ENCODE measurements at regions not wholly inside any gene's neighbourhood (a gene's known extent, or its start where the extent isn't known, plus 50 kb on each side); places are given as distances from the start of the nearest gene placed in this dataset.

DNA sequence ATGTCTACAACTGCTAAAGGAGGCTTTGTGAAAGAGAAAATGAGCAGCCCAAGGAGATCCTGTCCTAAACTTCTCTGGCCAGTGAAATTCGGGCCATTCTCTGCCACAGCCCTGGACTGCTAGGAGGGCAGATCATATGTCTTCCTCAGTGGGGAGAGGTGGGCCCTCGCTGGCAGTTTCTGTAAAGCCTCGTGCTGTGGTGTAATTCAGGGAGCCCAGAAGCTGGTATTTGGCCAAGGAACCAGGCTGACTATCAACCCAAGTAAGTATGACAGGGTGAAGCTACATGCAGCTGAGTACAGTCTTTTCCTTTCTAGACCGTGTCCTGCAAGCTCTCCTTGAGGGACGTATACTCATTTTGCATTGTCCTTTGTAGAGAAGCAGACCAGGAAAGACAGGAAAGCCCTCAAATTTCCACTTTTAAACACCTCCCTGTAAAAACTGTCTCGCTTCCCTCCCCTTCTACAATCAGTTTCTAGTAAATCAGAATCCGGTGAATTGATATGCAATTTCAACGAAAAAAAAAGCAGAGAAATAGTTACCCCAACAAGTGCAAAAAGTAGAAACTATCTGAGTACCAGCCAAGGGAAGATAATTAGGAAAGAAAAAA lies 106.8 kb downstream of the DAD1 start:
- Histone ChIP-seq H3K27me3 (ENCODE audit: control insufficient read depth, insufficient read depth, low read length) (peaks cover 61% of the 10 kb centered on the region), H3K4me3 (ENCODE audit: low read depth, low read length) (no peak overlapping the region), H3K27ac (ENCODE audit: low read depth, low read length) (no peak overlapping the region), H3K9me3 (ENCODE audit: control insufficient read depth, insufficient read depth, low read length) (no peaks in the 10 kb centered on the region)
- no peak for TF ChIP-seq CTCF (IDR thresholded peaks at IDR 0.05; ENCODE audit: low read depth, low read length)
- DNase-seq (ENCODE audit: low read depth, low spot score) = no peak
- POLR2A ChIA-PET = no interaction called here
- CTCF ChIA-PET = interaction anchor here (1.8 kb wide), 1 partner anchor 9 kb away, joined by 7 read pairs; no protein-coding TSS in a partner anchor

GRCh38 chr14:22481546-22481945 lies 107.5 kb downstream of the DAD1 start:
- no peak for DNase-seq (ENCODE audit: low read depth, low spot score)
- no peak for TF ChIP-seq CTCF (IDR thresholded peaks at IDR 0.05; ENCODE audit: low read depth, low read length)
- Histone ChIP-seq H3K4me3 (ENCODE audit: low read depth, low read length) (no peak overlapping the region), H3K9me3 (ENCODE audit: control insufficient read depth, insufficient read depth, low read length) (no peaks in the 10 kb centered on the region), H3K27me3 (ENCODE audit: control insufficient read depth, insufficient read depth, low read length) (peaks cover 56% of the 10 kb centered on the region), H3K27ac (ENCODE audit: low read depth, low read length) (no peak overlapping the region)
- ChIA-PET CTCF (interaction anchor here (1.8 kb wide), 1 partner anchor 9 kb away, joined by 7 read pairs; no protein-coding TSS in a partner anchor), POLR2A (no interaction called here)

GRCh38 chr14:22479776-22480464 lies 109.1 kb downstream of the DAD1 start:
- CTCF ChIA-PET = interaction anchor here (0.8 to 1.5 kb wide), 3 partner anchors 14 to 77 kb away, joined by 3 to 6 read pairs (median 3); no protein-coding TSS in a partner anchor
- no peak overlapping the region for H3K4me3 ChIP-seq (ENCODE audit: low read depth, low read length)
- POLR2A ChIA-PET = no interaction called here
- TF ChIP-seq CTCF (IDR thresholded peaks at IDR 0.05; ENCODE audit: low read depth, low read length) = no peak
- H3K9me3 ChIP-seq (ENCODE audit: control insufficient read depth, insufficient read depth, low read length) = no peaks in the 10 kb centered on the region
- H3K27ac ChIP-seq (ENCODE audit: low read depth, low read length) = no peak overlapping the region
- no peak for DNase-seq (ENCODE audit: low read depth, low spot score)
- peaks cover 54% of the 10 kb centered on the region for H3K27me3 ChIP-seq (ENCODE audit: control insufficient read depth, insufficient read depth, low read length)

GRCh38 chr14:22479132-22479531 lies 109.9 kb downstream of the DAD1 start:
- POLR2A ChIA-PET = no interaction called here
- Histone ChIP-seq H3K27ac (ENCODE audit: low read depth, low read length) (no peak overlapping the region), H3K4me3 (ENCODE audit: low read depth, low read length) (no peak overlapping the region), H3K27me3 (ENCODE audit: control insufficient read depth, insufficient read depth, low read length) (peaks cover 50% of the 10 kb centered on the region), H3K9me3 (ENCODE audit: control insufficient read depth, insufficient read depth, low read length) (no peaks in the 10 kb centered on the region)
- no peak for DNase-seq (ENCODE audit: low read depth, low spot score)
- no peak for TF ChIP-seq CTCF (IDR thresholded peaks at IDR 0.05; ENCODE audit: low read depth, low read length)
- CTCF ChIA-PET = interaction anchor here (0.6 kb wide), 1 partner anchor 234 kb away, joined by 3 read pairs; no protein-coding TSS in a partner anchor

- peaks cover 47% of the 10 kb centered on the region for H3K27me3 ChIP-seq (ENCODE audit: control insufficient read depth, insufficient read depth, low read length)
- ChIA-PET POLR2A (no interaction called here), CTCF (interaction anchor here (0.6 to 1.0 kb wide), 2 partner anchors 78 to 234 kb away, joined by 3 to 5 read pairs; no protein-coding TSS in a partner anchor)
These were observed 110.4 kb downstream of the DAD1 start for GRCh38 chr14:22478670-22479069.

More at GRCh38 chr14:22478670-22479069, 110.4 kb downstream of the DAD1 start:
- Histone ChIP-seq H3K9me3 (ENCODE audit: control insufficient read depth, insufficient read depth, low read length) (no peaks in the 10 kb centered on the region), H3K4me3 (ENCODE audit: low read depth, low read length) (no peak overlapping the region), H3K27ac (ENCODE audit: low read depth, low read length) (no peak overlapping the region)
- no peak for DNase-seq (ENCODE audit: low read depth, low spot score)
- no peak for TF ChIP-seq CTCF (IDR thresholded peaks at IDR 0.05; ENCODE audit: low read depth, low read length)
